ENCODE measurements at regions not wholly inside any gene's neighbourhood (a gene's known extent, or its start where the extent isn't known, plus 50 kb on each side); places are given as distances from the start of the nearest gene placed in this dataset.

GRCh38 chr4:181578911-181579310 is 664.3 kb upstream of the TENM3 start:
- no peak for DNase-seq

GRCh38 chr4:181579486-181579885 is 663.7 kb upstream of the TENM3 start:
- no peak for DNase-seq

GRCh38 chr4:181581983-181582382 is 661.2 kb upstream of the TENM3 start:
- DNase-seq, result no peak

- DNase-seq, result no peak
Measured at GRCh38 chr4:181582595-181582994, 660.6 kb upstream of the TENM3 start.

- no peak for DNase-seq
Measured at GRCh38 chr4:181588733-181589302, 654.4 kb upstream of the TENM3 start.

GRCh38 chr4:181592221-181592745 is 650.9 kb upstream of the TENM3 start:
- DNase-seq, result no peak

GRCh38 chr4:181593703-181594102 is 649.5 kb upstream of the TENM3 start:
- no peak for DNase-seq

- no peak for DNase-seq
Measured at GRCh38 chr4:181594188-181594587, 649.0 kb upstream of the TENM3 start.

- no peak for DNase-seq
Measured at GRCh38 chr4:181595716-181596115, 647.5 kb upstream of the TENM3 start.

GRCh38 chr4:181597766-181598165 is 645.4 kb upstream of the TENM3 start:
- no peak for DNase-seq

GRCh38 chr4:181599134-181599533 is 644.1 kb upstream of the TENM3 start:
- DNase-seq, result no peak

GRCh38 chr4:181601103-181601502 is 642.1 kb upstream of the TENM3 start:
- no peak for DNase-seq

- no peak for DNase-seq
Measured at GRCh38 chr4:181604546-181604945, 638.7 kb upstream of the TENM3 start.

- DNase-seq, result no peak
Measured at GRCh38 chr4:181606300-181606699, 636.9 kb upstream of the TENM3 start.

- DNase-seq, result no peak
Measured at GRCh38 chr4:181608181-181608580, 635.0 kb upstream of the TENM3 start.

- DNase-seq, result no peak
Measured at GRCh38 chr4:181611033-181611711, 632.0 kb upstream of the TENM3 start.

- no peak for DNase-seq
Measured at GRCh38 chr4:181611946-181612600, 631.1 kb upstream of the TENM3 start.

- no peak for DNase-seq
Measured at GRCh38 chr4:181613200-181613599, 630.0 kb upstream of the TENM3 start.

- no peak for DNase-seq
Measured at GRCh38 chr4:181618038-181618618, 625.1 kb upstream of the TENM3 start.

GRCh38 chr4:181618896-181619295 is 624.3 kb upstream of the TENM3 start:
- no peak for DNase-seq

- no peak for DNase-seq
Measured at GRCh38 chr4:181619651-181620050, 623.6 kb upstream of the TENM3 start.

- no peak for DNase-seq
Measured at GRCh38 chr4:181637186-181638105, 605.8 kb upstream of the TENM3 start.

GRCh38 chr4:181643466-181643865 is 599.7 kb upstream of the TENM3 start:
- no peak for DNase-seq

Measured in suppressor macrophage treated with lipopolysaccharide for 1 hour (primary cell).